ENCODE measurements at regions not wholly inside any gene's neighbourhood (a gene's known extent, or its start where the extent isn't known, plus 50 kb on each side); places are given as distances from the start of the nearest gene placed in this dataset.

GRCh38 chr9:107907255-107907654, 417.7 kb upstream of the KLF4 start:
- Histone ChIP-seq H3K27ac (no peak overlapping the region), H3K9me3 (no peaks in the 10 kb centered on the region), H3K27me3 (no peaks in the 10 kb centered on the region), H3K4me1 (no peaks in the 10 kb centered on the region), H3K4me3 (no peak overlapping the region), H3K36me3 (no peaks in the 10 kb centered on the region)
- TF ChIP-seq, protein P1, sequence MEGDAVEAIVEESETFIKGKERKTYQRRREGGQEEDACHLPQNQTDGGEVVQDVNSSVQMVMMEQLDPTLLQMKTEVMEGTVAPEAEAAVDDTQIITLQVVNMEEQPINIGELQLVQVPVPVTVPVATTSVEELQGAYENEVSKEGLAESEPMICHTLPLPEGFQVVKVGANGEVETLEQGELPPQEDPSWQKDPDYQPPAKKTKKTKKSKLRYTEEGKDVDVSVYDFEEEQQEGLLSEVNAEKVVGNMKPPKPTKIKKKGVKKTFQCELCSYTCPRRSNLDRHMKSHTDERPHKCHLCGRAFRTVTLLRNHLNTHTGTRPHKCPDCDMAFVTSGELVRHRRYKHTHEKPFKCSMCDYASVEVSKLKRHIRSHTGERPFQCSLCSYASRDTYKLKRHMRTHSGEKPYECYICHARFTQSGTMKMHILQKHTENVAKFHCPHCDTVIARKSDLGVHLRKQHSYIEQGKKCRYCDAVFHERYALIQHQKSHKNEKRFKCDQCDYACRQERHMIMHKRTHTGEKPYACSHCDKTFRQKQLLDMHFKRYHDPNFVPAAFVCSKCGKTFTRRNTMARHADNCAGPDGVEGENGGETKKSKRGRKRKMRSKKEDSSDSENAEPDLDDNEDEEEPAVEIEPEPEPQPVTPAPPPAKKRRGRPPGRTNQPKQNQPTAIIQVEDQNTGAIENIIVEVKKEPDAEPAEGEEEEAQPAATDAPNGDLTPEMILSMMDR (IDR thresholded peaks at IDR 0.05): no peak
- TF ChIP-seq POLR2A (IDR thresholded peaks at IDR 0.05): no peak
- DNase-seq: no peak

DNA sequence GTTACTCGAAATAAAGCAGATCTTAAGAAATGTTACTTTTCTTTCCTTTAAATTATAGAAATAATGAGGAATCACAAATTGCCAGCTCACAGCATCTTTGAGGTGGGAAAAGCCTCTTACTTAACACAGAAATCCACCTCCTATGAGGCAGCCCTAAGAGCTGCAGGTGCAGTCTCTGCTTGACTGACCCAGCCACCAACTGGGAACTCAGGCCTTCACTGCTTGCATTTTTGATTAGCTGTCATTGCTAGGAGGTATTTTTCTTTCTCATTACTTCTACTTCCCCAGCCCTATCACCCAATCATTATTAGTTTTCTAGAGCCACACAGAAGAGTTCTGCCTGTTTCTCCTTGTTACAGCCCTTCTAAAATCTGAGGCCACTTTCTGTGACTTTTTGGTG, 416.5 kb upstream of the KLF4 start:
- Histone ChIP-seq H3K4me1 (no peaks in the 10 kb centered on the region), H3K27me3 (no peaks in the 10 kb centered on the region), H3K27ac (no peak overlapping the region), H3K4me3 (no peak overlapping the region), H3K9me3 (no peaks in the 10 kb centered on the region), H3K36me3 (no peaks in the 10 kb centered on the region)
- DNase-seq: no peak
- no peak for TF ChIP-seq POLR2A (IDR thresholded peaks at IDR 0.05)
- TF ChIP-seq, protein P1 (IDR thresholded peaks at IDR 0.05): no peak

DNA sequence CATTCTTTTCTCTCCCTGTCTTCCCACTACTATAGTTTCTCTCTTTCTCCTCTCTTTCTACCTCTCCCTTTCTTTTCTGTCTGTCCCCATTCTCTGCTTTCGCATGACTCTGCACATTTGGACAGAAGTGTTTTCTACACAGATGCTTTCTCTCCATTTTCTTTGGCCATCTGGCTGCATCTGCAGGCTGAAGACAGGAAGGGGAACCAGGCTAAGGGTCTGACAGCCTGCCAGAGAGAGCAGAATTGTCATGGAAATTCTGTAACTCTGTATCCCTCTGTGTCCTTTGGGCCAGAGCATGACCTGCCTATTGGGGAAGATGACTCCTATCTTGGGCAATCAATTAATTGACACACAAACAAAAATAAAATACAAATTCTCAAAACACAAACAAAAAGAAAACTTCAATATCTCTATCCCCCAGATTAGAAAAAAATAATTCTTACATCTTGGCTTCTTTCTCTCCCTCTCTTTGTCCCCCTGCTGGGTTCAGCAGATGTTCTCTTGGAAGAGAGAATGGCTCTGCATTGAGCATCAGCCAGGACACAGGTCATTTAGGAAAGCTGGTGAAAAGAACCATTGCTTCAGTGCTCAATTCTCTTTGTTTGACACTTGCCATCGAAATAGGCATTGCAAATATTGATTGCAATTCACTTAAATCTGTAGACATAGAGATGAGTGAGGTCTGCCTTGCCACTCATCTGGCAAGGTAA, 415.9 kb upstream of the KLF4 start:
- no peaks in the 10 kb centered on the region for H3K36me3 ChIP-seq
- H3K27me3 ChIP-seq: no peaks in the 10 kb centered on the region
- H3K4me3 ChIP-seq: no peak overlapping the region
- no peaks in the 10 kb centered on the region for H3K4me1 ChIP-seq
- DNase-seq: no peak
- no peak for TF ChIP-seq POLR2A (IDR thresholded peaks at IDR 0.05)
- TF ChIP-seq, protein P1 (IDR thresholded peaks at IDR 0.05): no peak
- no peak overlapping the region for H3K27ac ChIP-seq
- no peaks in the 10 kb centered on the region for H3K9me3 ChIP-seq

DNA sequence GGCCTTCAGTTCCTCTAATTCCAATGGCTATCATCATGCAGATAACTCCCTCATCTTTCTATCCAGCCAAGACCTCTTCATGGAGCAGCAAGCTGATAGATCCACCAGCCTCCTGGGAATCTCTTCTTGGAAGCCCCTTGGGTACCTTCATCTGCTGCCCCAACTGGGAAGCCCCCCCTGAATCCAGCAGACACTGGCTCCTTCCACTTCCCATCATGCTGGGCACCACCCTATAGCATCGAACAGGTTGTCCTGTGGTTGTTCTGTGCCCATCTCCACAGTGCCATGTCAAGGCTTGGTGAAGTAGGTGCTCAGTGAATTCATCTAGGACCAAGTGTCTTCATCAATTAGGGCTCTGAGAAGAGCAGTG, 410.4 kb upstream of the KLF4 start:
- Histone ChIP-seq H3K27me3 (no peaks in the 10 kb centered on the region), H3K9me3 (no peaks in the 10 kb centered on the region)

DNA sequence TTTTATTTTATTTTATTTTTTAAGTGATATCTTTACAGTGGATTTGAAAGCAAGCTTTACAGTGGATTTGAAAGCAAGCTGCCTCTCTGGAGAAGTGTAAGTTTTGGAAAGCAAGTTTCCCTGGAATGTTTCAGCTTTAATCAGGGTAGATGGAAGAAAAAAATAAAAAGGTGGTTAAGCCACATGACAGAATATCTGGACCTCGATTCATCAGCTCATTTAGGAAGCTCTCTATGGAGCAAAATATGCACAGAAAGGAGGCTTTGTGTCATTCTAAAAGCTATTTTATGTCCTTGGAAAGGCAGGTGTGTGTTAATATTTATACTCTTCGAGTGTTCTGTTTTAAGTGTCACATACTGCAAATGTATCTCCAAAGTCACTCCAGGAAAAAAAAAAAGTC, 409.2 kb upstream of the KLF4 start:
- no peak for DNase-seq
- no peaks in the 10 kb centered on the region for H3K36me3 ChIP-seq
- no peaks in the 10 kb centered on the region for H3K27me3 ChIP-seq
- no peak overlapping the region for H3K4me3 ChIP-seq
- TF ChIP-seq, protein P1 (IDR thresholded peaks at IDR 0.05): no peak
- no peak for TF ChIP-seq POLR2A (IDR thresholded peaks at IDR 0.05)
- no peaks in the 10 kb centered on the region for H3K9me3 ChIP-seq
- H3K27ac ChIP-seq: no peak overlapping the region
- peaks cover 0 to 7% (median 1%) of the 10 kb centered on the region in 4 donors for H3K4me1 ChIP-seq

More for the DNA sequence above, 410.4 kb upstream of the KLF4 start:
- Histone ChIP-seq H3K36me3 (no peaks in the 10 kb centered on the region), H3K27ac (no peak overlapping the region), H3K4me1 (peaks cover 0 to 7% (median 1%) of the 10 kb centered on the region in 4 donors), H3K4me3 (no peak overlapping the region)
- DNase-seq: no peak
- TF ChIP-seq, protein P1 (IDR thresholded peaks at IDR 0.05): no peak
- TF ChIP-seq POLR2A (IDR thresholded peaks at IDR 0.05): no peak
